Left colon (tissue), 2 donors: ENCODE measurements at regions not wholly inside any gene's neighbourhood (a gene's known extent, or its start where the extent isn't known, plus 50 kb on each side); places are given as distances from the start of the nearest gene placed in this dataset.

ENCODE experiments used
- ATAC-seq: fragments of 200-7000 bp; cut with Tn5 transposase; one replicate; pipeline ENCODE4 v1.9.1; 2020; ENCODE audit warnings: mild to moderate bottlenecking, moderate library complexity
- DNase-seq, 2 donors: peaks; one replicate each; pipeline ENCODE4 v3.0.0-alpha.2; 2020
- intact Hi-C, 2 donors: fragments of 100-400 bp; cut with DNase I in 1 of 2; cut with micrococcal nuclease in 1 of 2; formaldehyde crosslinking; loops; one replicate each; pipeline versions ENCODE4 v1.11.2 to v1.14.0; 2022; cut with DNase I, micrococcal nuclease
- donor health status: DM: no; HTN: no; CAD: no.
- donor health status: DM: yes; HTN: yes; CAD: no.

DNA sequence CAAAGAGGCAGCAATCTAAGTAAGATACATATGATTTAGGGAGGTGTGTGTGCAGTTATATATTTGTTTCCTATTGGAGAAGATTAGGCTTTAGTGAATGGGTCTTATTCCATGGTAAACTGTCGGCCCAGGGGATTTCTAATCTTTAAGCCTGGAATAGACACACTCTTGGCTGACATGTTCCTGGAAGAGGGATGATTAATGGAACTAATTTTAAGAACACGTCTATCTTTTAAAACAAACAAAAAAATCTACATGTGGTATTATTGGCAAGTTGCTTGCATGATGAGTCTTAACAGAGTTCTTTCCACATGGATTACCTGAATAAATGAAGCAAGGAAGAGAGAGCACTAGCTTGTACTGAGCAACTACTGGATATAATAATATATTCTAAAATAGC is 114.2 kb upstream of the NT5C1B start:
- intact Hi-C loops, result no loop called here
- DNase-seq, result no peak
- ATAC-seq, result no peak

DNA sequence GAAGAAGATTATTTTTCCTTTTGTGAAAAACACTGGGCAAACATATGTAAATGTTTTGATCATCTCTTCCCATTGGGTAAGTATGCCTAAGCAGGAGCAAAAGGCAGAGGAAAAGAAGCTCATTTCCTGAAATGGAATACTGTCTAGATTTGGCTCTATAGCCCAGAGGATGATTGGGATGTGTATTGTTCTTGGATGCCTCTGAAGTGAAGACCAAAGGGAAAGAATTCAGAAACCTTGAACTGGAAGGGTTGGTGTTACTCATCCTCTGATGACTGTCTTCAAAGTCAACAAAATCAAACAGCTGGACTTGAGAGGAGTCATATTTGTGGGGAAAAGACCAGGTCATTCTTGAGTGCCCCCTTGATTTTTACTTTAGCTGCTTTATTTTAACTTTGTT is 112.6 kb upstream of the NT5C1B start:
- no peak for DNase-seq
- intact Hi-C loops, result no loop called here
- no peak for ATAC-seq

DNA sequence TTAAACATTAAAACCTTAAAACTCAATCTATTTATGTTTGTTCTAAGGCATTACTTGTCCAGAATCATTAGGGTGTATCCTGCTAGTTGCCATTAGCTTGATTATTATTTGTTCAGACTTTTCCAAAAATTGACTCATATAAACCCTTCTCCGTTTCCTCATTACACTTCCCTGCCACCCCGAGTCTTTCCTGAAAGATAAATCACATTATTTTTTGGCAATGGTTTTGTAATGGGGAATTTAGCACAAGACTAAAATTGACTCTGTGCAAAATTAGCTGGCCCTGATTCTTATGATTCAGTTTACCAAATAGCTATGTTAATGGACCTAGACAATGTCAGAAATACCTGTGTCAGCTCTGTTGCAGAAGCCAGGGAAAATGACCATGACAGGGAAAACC is 112.2 kb upstream of the NT5C1B start:
- no peak for DNase-seq
- intact Hi-C loops, result no loop called here
- no peak for ATAC-seq

DNA sequence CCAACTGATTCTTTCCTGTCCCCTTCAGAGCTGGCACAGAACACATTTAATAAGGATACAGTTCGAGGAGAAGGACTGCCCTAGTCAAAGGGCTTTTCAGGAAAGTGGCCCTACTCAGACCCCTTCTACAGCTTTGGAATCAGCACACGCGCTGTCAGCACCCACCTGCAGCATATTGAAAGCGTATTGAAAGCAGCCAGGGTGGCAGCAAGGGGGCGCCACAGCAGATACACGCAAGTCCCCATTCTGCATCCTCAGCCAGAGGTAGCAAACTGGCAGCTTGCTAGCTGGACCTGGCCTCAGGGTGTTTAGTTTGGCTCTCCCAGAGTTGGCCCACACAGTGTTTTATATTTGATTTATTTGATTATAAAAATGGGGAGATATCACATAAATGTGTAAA is 101.0 kb upstream of the NT5C1B start:
- ATAC-seq (no peak), DNase-seq (no peak)
- intact Hi-C loops, result no loop called here

DNA sequence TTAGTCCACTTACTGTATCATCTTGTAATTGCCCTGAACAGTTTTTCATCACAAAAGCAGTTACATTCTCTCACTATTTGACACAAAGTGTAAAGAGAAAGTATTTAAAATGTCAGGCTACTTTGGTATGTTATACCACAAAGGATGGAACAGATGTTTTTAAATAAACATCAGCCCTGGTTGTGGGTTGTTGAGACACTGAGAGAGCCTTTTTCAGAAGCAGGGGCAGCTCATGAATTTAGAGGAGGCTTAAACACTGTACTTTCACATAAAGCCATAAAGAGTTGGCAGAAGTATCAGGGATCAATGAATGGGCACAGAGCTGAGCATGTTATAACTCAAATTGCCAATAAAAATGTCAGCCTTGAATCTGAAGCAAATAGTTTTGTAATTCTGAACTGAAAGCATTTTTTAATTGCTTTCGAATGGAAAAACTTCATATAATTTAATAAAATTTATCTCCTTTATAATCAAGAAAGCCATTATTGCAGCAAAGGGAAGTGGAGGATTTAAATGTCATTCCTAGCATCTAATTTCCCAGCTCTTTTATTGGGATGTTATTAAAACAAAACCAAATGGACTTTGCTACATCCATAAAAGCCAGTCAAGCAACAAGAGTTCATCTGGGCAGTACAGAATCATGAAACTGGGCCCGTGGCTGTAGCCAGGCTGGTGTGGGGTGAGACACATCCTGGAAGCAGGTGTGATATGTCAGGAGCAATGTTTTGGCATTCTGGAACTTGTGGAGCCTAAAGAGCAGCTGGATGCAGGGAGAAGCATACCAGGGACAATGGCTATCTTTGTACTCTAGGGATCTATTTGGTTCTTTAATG is 95.1 kb upstream of the NT5C1B start:
- ATAC-seq (peak; percentile 91), DNase-seq (peak in 1 of 2 donors; percentile 19)
- intact Hi-C loops, result no loop called here

DNA sequence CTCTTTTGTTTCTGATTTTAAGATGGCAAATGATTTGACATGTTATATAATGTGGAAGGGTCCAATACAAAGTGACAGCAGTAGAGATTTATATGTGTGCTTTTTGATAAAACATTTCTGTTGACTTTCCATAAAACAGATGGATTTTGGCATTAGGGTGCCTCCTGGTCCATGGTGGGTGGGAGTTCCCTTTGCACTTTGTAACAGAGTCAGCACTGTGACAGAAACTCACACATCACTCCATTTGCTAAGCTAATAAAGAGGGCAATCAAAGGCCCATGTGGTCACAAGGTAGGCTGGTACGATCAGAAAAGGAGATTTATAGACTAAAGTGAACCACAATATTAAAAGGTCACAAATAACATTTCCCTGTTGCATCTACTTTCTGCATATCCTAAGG is 93.3 kb upstream of the NT5C1B start:
- DNase-seq (no peak), ATAC-seq (peak; percentile 66)
- intact Hi-C loops, result no loop called here

DNA sequence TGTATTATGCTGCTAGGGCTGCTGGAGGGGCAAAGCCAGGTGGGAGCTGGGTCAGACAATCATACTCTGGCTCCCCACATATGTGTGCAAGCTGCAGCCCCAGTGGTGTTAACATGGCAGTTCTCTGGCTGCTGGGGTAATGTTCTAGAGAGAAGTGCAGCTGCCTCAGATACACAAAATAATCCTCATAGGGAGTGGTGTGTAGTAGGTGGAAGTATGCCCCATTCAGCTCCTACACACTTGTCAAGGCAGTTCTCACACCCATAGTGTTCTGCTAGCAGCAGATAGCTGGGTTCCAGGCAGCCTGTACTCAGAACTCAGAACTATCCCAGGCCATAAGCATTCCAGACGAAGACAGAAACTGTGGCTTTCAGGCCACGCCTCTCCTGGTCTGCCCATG is 87.9 kb upstream of the NT5C1B start:
- DNase-seq (no peak), ATAC-seq (no peak)
- intact Hi-C loops, result no loop called here

DNA sequence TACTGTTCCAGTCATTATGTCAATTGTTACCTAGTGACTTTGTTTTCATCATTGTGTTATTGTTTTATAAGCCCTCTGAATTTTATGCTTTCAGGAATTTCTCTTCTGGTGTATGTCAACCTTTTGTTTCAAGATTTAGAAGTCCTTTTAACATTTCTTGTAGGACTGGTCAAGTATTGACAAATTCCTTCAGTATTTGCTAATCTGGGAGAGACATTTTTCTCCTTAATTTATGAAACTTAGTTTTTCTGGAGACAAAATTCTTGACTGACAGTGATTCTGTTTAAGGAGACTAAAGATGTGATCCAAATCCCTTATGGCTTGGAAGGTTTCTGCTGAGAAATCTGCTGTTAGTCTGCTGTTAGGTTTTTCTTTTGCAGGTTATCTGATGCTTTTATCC is 84.9 kb upstream of the NT5C1B start:
- intact Hi-C loops, result no loop called here
- ATAC-seq, result no peak
- DNase-seq, result no peak

DNA sequence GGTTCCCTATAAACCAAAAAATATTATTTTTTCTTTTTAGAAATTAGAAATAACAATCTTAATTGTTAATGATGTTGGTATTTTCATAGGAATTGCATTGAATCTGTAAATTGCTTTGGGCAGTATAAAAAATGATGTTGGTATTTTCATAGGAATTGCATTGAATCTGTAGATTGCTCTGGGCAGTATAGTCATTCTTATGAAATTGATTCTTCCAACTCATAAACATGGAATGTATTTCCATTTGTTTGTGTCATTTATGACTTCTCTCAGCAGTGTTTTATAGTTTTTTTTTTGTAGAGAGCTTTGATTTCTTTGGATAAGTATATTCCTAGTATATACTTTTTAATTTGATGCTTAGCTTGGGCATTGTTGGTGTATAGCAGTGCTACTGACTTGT is 82.0 kb upstream of the NT5C1B start:
- DNase-seq (no peak), ATAC-seq (no peak)
- intact Hi-C loops, result no loop called here

DNA sequence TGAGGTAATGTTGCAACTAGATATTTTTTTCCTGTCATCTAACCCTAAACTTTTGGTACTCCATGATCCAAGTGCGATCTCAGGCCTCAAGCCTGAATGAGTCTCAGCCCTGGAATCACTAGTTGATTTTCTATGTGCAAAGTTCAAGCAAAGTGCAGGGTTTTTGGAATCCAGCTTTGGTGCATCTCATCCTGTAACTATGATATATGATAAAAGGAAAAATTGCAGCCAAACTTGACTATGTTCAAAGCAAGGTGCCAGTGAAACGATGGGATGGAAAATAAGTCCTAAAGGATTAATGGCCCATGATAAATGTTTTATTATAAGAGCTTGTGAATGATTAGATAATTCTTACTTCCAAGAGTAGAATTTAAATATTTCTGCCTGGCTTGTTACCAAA is 78.9 kb upstream of the NT5C1B start:
- intact Hi-C loops, result no loop called here
- ATAC-seq, result no peak
- DNase-seq, result no peak

DNA sequence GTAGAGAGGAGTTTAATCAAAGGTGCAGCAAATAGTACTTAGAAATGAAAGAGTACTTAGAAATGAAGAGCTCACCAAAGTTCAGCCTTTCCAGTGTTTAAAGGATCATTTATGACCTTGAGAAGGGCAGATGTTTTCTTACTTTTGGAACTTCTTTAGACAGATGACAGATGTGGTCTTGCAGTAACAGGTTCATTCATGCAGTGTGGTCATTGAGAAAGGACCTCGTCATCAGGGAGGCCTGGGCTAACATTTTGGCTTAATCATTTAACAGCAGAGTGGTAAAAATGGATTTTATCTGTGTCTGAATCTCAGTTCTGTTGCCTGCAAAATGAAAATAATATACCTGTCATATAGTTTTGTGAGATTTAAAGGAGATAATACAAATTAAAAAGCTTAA is 75.1 kb upstream of the NT5C1B start:
- intact Hi-C loops, result no loop called here
- no peak for DNase-seq
- no peak for ATAC-seq

DNA sequence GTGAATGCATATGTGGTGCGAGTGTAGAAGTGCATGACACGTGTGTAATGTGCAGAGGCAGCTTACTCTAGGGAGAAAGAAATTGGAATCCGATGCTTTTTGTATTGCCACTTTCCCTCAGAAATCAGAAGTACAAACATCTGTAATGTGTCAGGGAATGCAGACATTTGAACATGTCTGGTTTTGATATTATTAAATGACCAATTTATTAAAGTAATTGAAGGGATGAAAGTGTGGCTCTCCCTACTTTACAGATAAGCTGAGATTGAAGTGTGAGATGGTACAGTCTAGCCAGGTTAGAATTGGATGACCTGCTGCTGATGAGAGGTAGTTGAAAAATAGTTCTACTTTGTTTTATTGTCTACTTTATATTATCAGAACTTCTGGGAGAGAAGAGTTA is 74.5 kb upstream of the NT5C1B start:
- DNase-seq, result no peak
- no peak for ATAC-seq
- intact Hi-C loops, result no loop called here

DNA sequence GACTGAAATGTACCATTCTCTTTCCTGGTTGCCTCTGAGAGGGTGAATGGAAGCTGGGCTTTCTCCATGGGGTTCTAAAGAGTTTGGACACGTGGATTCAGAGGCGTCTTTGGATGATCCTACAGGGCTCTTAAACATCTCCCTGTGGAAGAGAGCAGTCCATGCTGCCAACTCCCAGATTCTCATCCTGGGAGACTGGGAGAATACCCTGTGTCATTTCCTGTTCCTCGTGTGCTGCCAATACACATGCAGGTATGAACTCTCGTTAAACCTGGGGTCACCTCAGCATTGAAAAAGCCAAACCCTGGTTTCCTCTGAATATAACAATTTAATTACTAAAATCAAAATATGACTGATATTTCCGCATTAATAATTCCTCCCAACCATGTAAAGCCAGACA is 73.3 kb upstream of the NT5C1B start:
- intact Hi-C loops, result no loop called here
- DNase-seq, result no peak
- ATAC-seq, result no peak

DNA sequence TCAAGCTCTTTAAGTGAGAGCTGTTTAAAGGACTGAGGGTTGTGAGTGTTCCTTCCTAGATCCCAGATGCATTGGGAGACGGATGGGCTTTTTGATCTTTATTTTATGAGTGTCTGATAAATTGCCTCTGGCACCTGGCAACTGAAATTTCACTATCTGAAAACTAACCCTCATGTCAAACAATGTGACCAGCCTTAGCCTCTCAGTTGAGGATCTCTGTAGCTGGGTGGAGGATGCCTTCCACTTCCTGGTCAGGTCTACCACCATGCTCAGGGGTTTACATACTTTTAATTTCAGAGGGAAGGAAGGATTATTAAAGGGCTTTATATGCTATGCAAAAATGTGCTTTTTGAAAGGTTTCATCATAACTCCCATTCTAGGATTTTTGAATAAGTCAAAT is 70.5 kb upstream of the NT5C1B start:
- peak; percentile 62 for ATAC-seq
- no peak for DNase-seq

DNA sequence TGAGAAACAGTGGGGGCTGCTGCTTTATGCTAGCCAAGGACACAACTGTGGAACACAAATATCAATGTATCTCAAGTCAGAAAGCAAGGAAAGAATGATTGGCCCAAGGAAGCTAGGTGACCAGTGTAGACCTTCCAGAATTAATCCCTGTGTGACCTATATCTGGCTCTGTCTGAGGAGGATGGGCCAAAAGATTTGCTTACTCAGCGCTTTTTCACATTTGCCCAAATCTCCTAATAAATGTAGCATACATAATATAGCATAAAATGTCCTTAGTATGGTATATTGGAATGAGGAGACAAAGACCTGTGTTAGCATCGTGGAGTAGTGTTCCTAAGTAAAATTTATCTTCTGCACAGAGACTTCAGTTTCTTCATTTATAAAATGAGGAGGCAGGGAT is 66.7 kb upstream of the NT5C1B start:
- DNase-seq (no peak), ATAC-seq (no peak)
- intact Hi-C loops, result no loop called here

More for the DNA sequence above, 70.5 kb upstream of the NT5C1B start:
- intact Hi-C loops, result no loop called here

DNA sequence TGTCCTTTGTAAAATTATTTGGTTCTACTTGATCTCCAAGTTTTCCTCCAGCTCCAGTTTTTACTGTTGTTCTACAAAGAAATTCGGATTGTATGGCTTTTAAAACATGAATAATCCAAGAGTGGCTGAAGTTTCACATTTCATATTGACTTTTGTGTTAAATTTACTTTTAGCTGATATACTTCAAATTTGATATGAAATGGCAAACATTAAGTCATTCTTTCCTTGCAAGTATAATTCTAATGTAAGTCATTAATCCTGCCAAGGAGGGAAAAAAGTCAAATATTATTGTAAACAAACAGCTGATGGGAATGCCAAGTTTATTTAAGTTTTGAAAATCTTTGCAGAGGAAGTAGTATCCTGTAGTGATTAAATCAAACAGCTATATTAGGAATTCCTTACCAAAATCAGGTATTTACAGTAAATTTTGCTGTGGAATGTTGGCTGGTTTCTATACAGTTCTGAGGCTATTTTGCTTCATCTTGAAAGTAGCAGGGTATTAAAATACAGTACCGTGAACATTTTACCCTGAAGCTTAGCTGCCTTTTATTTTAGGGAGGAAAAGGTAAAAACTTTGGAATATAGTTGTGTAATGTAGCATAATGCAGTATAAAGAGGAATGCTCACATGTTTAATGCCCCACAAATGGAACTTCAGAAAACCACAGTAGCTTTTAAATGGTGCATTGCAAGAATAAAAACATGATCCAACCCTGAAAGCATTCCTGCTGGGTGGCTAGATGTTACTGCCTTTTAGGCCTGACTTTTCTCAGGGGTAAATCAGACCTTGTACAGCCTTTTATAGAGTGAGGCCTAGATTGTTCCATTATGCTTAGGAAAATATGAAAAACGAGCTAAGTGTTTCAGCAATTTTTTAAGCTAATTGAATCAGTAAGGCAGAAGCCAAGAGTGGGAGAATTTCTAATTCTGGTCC is 62.7 kb upstream of the NT5C1B start:
- ATAC-seq (no peak), DNase-seq (no peak)
- intact Hi-C loops, result no loop called here

DNA sequence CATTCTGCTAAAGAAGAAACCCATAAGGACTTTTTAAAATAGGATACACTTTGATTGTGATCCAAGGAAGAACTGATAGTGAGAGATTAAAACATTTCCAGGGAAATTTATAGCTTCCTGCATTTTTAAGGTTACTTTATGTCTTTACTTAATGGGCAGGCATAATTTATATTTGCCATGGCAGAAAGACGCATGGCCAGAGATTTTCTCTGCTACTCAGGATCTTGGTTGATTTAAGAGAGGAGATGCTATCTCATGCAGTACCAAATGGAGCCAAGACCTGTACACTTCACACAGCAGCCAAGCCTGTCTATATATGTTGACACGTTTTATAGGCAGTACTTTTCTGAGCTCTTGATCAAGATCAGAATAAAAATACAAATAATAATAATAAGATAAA is 60.9 kb upstream of the NT5C1B start:
- intact Hi-C loops, result no loop called here
- ATAC-seq (no peak), DNase-seq (no peak)

DNA sequence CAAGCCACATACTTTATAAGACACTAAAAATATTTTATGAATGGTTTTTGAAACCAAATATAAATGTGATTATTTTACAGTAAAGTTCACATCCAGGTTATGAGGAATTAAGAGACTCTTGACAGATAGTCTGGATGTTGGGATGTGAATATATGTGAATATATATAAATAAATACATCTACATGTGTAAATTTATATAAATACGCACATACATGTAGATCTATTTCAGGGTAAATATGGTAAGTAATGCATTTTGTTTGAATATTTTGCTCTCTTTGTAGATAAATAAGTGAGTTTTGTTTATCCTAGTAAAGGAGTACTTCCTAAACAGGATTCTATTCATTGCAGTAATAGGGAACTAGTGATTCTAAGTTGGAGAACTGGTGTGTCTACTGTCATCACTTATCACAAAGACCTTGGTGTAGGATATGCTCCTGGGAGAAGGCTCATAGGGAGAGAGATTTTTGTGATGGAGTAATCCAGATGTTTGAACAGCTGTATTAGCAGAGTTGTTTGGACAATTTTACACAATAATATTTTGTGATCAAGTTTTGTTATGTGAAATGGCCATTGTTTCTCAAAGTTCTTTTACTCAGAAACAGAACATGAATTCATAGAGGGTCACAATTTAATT is 60.2 kb upstream of the NT5C1B start:
- intact Hi-C loops, result no loop called here
- no peak for ATAC-seq

DNA sequence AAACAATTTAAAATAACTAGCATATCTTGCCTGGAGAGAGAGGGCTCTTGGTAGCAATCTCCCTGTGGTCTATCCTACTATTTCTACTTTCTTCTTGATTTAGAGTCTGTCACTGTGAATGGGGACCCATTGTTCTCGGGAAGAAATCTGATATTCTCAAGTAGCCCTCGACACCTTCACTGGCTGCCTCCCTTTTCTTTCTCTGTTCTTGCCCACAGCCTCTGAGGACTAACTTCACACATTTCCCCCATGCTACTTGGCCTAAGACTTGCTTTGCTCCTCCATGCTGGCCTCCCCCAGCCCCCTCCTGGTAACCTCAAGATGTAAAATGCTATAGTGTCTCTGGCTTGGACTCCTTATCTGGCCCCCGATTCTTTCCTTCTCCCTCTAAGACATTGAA is 58.8 kb upstream of the NT5C1B start:
- ATAC-seq, result no peak
- DNase-seq, result no peak
- intact Hi-C loops, result no loop called here

More for the DNA sequence above, 60.2 kb upstream of the NT5C1B start:
- DNase-seq, result no peak

DNA sequence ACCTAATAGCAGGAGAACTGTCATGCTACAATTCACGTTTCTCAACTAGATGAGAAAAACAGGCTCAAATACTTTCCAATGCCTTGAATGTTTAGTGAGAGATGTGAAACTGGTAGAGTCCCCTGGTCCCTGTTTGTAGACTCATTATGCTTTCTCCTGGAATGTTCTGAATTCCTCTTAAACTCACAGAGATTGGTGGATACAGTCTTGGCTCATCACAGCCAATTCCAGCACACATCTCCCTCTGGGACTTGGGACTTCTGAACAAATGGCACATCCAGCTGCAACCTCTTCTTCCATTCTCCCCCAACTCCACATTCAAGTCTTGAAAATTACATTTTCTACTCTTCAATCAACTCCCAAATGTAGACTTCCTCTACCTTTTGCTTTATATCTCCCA is 58.4 kb upstream of the NT5C1B start:
- ATAC-seq, result no peak
- intact Hi-C loops, result no loop called here
- no peak for DNase-seq
